Heart left ventricle (tissue), 16 donors: ENCODE measurements at regions not wholly inside any gene's neighbourhood (a gene's known extent, or its start where the extent isn't known, plus 50 kb on each side); places are given as distances from the start of the nearest gene placed in this dataset.

Experiments used
- ATAC-seq, 4 donors: fragments of 200-7000 bp; cut with Tn5 transposase; one replicate each; pipeline ENCODE4 v1.9.1; 2020 to 2022; ENCODE audit warnings: moderate library complexity in 4 of 4, mild to moderate bottlenecking in 3 of 4, moderate number of reproducible peaks in 1 of 4
- DNase-seq, 5 donors: peaks; one replicate each; pipeline ENCODE4 v3.0.0-alpha.2; 2020
- H3K27ac ChIP-seq, 12 donors: fragments of 200-600 bp; sonication (generic) in 4 of 12; one replicate each; pipeline versions ENCODE4 v1.5.0 to v1.8.0; 2016 to 2022; ENCODE audit warnings: mild to moderate bottlenecking in 2 of 12
- H3K27me3 ChIP-seq, 9 donors: fragments of 200-600 bp; sonication (generic) in 2 of 9; one replicate each; pipeline versions ENCODE4 v1.5.1 to v1.8.0; 2016 to 2022; ENCODE audit warnings: mild to moderate bottlenecking in 3 of 9
- H3K36me3 ChIP-seq, 9 donors: fragments of 200-600 bp; sonication (generic) in 2 of 9; one replicate each; pipeline versions ENCODE4 v1.5.0 to v1.8.0; 2018 to 2022; ENCODE audit warnings: mild to moderate bottlenecking in 2 of 9
- H3K4me1 ChIP-seq, 12 donors: fragments of 200-600 bp; sonication (generic) in 4 of 12; one replicate each; pipeline versions ENCODE4 v1.5.0 to v1.8.0; 2016 to 2022; ENCODE audit warnings: mild to moderate bottlenecking in 3 of 12
- H3K4me3 ChIP-seq, 12 donors: fragments of 200-600 bp; sonication (generic) in 4 of 12; one replicate each; pipeline versions ENCODE4 v1.5.0 to v1.8.0; 2017 to 2022; ENCODE audit warnings: mild to moderate bottlenecking in 9 of 12, moderate library complexity in 4 of 12
- H3K9me3 ChIP-seq, 12 donors: fragments of 200-600 bp; sonication (generic) in 4 of 12; one replicate each; pipeline versions ENCODE4 v1.5.0 to v1.8.0; 2016 to 2022; ENCODE audit warnings: mild to moderate bottlenecking in 1 of 12
- POLR2A ChIP-seq, 2 donors: fragments of 450-650 bp; IDR thresholded peaks; one replicate each; pipeline ENCODE4 v1.6.1; 2017; ENCODE audit warnings: antibody characterized with exemption in 2 of 2, mild to moderate bottlenecking in 2 of 2, moderate library complexity in 2 of 2
- WGBS, 4 donors: extraction: QIAGEN DNeasy Blood & Tissue Kit in 2 of 4; methylation state at CpG; one replicate each; pipeline versions ENCODE4 v1.1.5 to v1.1.7; 2013 to 2018; 5-methylcytosine and 5-hydroxymethylcytosine counted together
- intact Hi-C, 10 donors: fragments of 100-400 bp; cut with DNase I; formaldehyde crosslinking; loops; one replicate each; pipeline versions ENCODE4 v1.11.1 to v1.14.2; 2022
- TF ChIP-seq, protein P1 (sequence below), 12 donors: fragments of 200-600 bp; sonication (generic) in 4 of 12; IDR thresholded peaks; one replicate each; pipeline versions ENCODE4 v1.5.0 to v1.8.0; 2018 to 2022; ENCODE audit warnings: antibody characterized with exemption in 12 of 12, mild to moderate bottlenecking in 5 of 12
- donor health status: ischemic (EF 13 %, LVEDD 7.1; RV severe dilation, severe dysfunction).
- donor health status: healthy with polysubstance abuse.
- donor health status: DM: no; HTN: yes; CAD: no.
- donor health status: DM: no; HTN: no; CAD: no.
- donor health status: ischemic (EF 25% LVEDD 6.9; RV normal size, moderate dysfunction).
- donor health status: ischemic (EF 25% LVEDD 5.7; RV mildly dilated, moderate dysfunction).
- donor health status: healthy.
- donor health status: DM: yes; HTN: yes; CAD: no.
- donor health status: ischemic (EF 35%, LVEDD 5.7; RV mildly dilated, moderate dysfunction).
- donor health status: nonischemic (EF 11% LVEDD 7.7; RV severe dilation, severe dysfunction).
- donor health status: DM: yes; HTN: yes; CAD: no.
- donor health status: PGD.
- donor health status: ischemic (EF 29% LVEDD 5.4; RV normal size, mild dysfunction).
- donor health status: nonischemic (EF 23%, LVEDD 6.1; RV moderate dilation, normal function).

DNA sequence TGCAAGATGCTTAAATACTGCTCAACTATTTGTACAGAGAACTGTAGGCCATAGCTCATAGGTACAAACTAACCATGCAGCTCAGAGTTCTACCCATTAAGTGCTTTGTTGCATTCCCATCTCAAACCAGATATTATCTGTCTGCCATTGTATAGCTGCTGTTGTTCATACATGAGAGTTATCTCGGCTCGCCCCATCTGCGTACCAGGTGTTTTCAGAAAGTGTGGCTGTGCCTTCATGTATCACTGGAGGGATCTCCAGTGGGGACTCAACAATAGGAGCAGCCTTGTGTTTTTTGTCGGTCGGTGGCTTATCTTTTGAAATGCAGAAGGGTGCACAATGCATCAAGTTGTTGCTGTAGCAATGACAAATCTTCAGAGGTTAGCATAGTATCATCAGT is 678.3 kb downstream of the RERGL start:
- H3K4me3 ChIP-seq, result no peak overlapping the region
- intact Hi-C loops, result no loop called here
- no peak overlapping the region for H3K27ac ChIP-seq
- no peak for DNase-seq
- no peaks in the 10 kb centered on the region for H3K36me3 ChIP-seq
- no peaks in the 10 kb centered on the region for H3K4me1 ChIP-seq
- TF ChIP-seq POLR2A (IDR thresholded peaks at IDR 0.05), result no peak
- TF ChIP-seq, protein P1, sequence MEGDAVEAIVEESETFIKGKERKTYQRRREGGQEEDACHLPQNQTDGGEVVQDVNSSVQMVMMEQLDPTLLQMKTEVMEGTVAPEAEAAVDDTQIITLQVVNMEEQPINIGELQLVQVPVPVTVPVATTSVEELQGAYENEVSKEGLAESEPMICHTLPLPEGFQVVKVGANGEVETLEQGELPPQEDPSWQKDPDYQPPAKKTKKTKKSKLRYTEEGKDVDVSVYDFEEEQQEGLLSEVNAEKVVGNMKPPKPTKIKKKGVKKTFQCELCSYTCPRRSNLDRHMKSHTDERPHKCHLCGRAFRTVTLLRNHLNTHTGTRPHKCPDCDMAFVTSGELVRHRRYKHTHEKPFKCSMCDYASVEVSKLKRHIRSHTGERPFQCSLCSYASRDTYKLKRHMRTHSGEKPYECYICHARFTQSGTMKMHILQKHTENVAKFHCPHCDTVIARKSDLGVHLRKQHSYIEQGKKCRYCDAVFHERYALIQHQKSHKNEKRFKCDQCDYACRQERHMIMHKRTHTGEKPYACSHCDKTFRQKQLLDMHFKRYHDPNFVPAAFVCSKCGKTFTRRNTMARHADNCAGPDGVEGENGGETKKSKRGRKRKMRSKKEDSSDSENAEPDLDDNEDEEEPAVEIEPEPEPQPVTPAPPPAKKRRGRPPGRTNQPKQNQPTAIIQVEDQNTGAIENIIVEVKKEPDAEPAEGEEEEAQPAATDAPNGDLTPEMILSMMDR (IDR thresholded peaks at IDR 0.05), result no peak
- ATAC-seq, result no peak
- no peaks in the 10 kb centered on the region for H3K27me3 ChIP-seq
- peaks cover 0 to 21% (median 11%) of the 10 kb centered on the region in 12 donors for H3K9me3 ChIP-seq
- 88 to 98% (median 91%) methylated on average over 5 of the region's 5 CpGs for WGBS, 4 donors

DNA sequence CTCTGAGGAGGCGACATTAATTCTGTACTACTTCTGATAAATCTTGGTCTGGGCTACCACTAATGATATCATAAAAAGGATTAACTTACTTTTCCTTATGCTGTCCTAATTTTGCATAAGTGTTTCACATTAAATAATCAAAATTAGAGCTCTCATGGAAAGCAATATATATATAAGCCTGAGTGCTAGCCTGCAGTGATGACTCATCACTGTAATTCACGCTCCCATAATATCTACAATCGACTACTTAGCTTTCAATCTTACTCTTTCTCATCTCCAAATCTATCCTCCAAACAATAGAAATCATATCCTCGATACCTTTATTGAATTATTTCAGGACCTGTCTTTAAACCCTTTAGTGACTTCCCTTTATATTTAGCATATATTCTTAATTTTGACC is 701.3 kb downstream of the RERGL start:
- 77 to 83% (median 80%) methylated on average over 4 of the region's 4 CpGs for WGBS, 4 donors
- Histone ChIP-seq H3K4me1 (no peaks in the 10 kb centered on the region), H3K4me3 (no peak overlapping the region), H3K36me3 (no peaks in the 10 kb centered on the region), H3K27me3 (no peaks in the 10 kb centered on the region), H3K27ac (no peak overlapping the region), H3K9me3 (peaks cover 0 to 32% (median 0%) of the 10 kb centered on the region in 12 donors)
- TF ChIP-seq POLR2A (IDR thresholded peaks at IDR 0.05), result no peak
- TF ChIP-seq, protein P1 (IDR thresholded peaks at IDR 0.05), result no peak
- ATAC-seq (no peak), DNase-seq (no peak)
- intact Hi-C loops, result no loop called here

DNA sequence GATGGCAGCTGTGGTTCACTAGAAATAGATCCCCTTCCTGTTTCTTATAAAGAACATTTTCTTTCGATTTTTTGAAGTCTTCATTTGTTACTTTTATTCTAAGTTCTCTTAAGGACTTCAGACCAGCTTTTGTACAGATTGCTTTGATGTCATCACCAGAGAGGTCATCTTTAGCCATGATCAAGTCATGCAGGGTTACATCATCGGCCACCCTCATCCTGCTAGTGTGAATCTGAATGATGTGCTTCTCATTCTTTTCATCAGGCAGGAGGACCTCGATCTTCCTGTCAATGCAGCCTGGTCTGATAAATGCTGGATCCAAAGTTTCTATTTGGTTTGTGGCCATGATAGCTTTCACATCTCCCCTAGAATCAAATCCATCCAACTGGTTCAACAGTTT is 706.7 kb downstream of the RERGL start:
- Histone ChIP-seq H3K27ac (no peak overlapping the region), H3K4me1 (no peaks in the 10 kb centered on the region), H3K27me3 (no peaks in the 10 kb centered on the region), H3K36me3 (no peaks in the 10 kb centered on the region), H3K9me3 (peaks cover 0 to 32% (median 0%) of the 10 kb centered on the region in 12 donors), H3K4me3 (no peak overlapping the region)
- TF ChIP-seq POLR2A (IDR thresholded peaks at IDR 0.05), result no peak
- TF ChIP-seq, protein P1 (IDR thresholded peaks at IDR 0.05), result no peak
- DNase-seq (no peak), ATAC-seq (no peak)
- intact Hi-C loops, result no loop called here
- 64 to 68% (median 66%) methylated on average over 3 of the region's 3 CpGs for WGBS, 4 donors

DNA sequence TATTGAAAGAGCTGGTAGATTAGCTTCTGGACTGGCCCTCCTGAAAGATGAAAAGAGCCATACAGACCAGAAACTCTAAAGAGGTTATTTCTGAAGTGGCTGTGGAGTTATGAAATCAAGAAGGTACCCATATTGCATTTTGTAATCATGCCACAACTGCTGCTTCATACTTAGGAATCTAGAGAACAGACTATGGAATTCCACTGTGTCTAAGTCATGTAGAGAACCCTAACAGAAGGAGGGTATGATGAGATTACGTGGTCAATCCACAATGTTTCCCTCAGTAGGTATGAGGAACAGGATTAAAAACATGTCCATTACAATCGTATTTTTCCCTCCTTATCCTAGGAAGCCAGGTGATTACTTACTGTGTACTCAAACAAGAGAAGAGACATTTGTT is 708.8 kb downstream of the RERGL start:
- intact Hi-C loops, result no loop called here
- TF ChIP-seq POLR2A (IDR thresholded peaks at IDR 0.05), result no peak
- TF ChIP-seq, protein P1 (IDR thresholded peaks at IDR 0.05), result no peak
- ATAC-seq (no peak), DNase-seq (no peak)
- WGBS, 4 donors, result 28 to 58% (median 47%) methylated on average over 2 of the region's 2 CpGs
- Histone ChIP-seq H3K9me3 (peaks cover 0 to 20% (median 0%) of the 10 kb centered on the region in 12 donors), H3K4me3 (no peak overlapping the region), H3K27me3 (no peaks in the 10 kb centered on the region), H3K27ac (no peak overlapping the region), H3K4me1 (no peaks in the 10 kb centered on the region), H3K36me3 (no peaks in the 10 kb centered on the region)
